Lower lobe of right lung (tissue), 2 donors: ENCODE measurements at regions not wholly inside any gene's neighbourhood (a gene's known extent, or its start where the extent isn't known, plus 50 kb on each side); places are given as distances from the start of the nearest gene placed in this dataset.

Experiments
- ATAC-seq, 2 donors: fragments of 200-7000 bp; cut with Tn5 transposase; one replicate each; pipeline ENCODE4 v1.9.1; 2020 to 2022; ENCODE audit warnings: mild to moderate bottlenecking in 2 of 2, moderate library complexity in 2 of 2
- DNase-seq: peaks from one replicate; pipeline ENCODE4 v3.0.0-alpha.2; 2020
- H3K27ac ChIP-seq: fragments of 200-600 bp; one replicate; pipeline ENCODE4 v1.8.0; 2022
- H3K27me3 ChIP-seq: fragments of 200-600 bp; one replicate; pipeline ENCODE4 v1.8.0; 2022; ENCODE audit warnings: low read depth
- H3K36me3 ChIP-seq: fragments of 200-600 bp; one replicate; pipeline ENCODE4 v1.8.0; 2022; ENCODE audit warnings: mild to moderate bottlenecking
- H3K4me1 ChIP-seq: fragments of 200-600 bp; one replicate; pipeline ENCODE4 v1.8.0; 2022
- H3K4me3 ChIP-seq: fragments of 200-600 bp; one replicate; pipeline ENCODE4 v1.8.0; 2022; ENCODE audit warnings: mild to moderate bottlenecking
- H3K9me3 ChIP-seq: fragments of 200-600 bp; one replicate; pipeline ENCODE4 v1.8.0; 2022
- intact Hi-C: fragments of 100-400 bp; cut with DNase I; formaldehyde crosslinking; loops from one replicate; pipeline ENCODE4 v1.11.0; 2022
- TF ChIP-seq, protein P1 (sequence below): fragments of 200-600 bp; IDR thresholded peaks from one replicate; pipeline ENCODE4 v1.8.0; 2022; ENCODE audit warnings: antibody characterized with exemption, mild to moderate bottlenecking
- donor health status: DM: no; HTN: yes; CAD: no; lungs with severe emphysema.

DNA sequence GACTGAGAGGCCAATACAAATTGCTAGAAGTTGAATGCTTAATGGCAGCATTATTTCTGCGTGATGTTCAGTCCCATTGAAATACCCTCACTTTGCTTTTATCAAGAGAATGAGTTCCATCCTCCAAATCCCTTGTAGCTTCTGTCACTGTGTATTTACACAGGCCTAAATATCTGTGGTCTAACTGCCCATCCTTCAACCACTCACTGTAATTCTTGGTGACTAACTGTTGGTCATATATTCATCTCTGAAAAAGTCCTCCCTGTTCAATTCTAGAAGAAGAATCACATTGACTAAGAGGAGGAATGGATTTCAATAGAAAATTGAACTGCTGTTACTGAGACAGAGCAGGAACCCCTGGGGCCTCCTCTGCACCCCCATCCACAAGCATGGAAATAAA lies 74.2 kb upstream of the L3MBTL4 start:
- no peak overlapping the region for H3K27ac ChIP-seq
- H3K36me3 ChIP-seq = no peaks in the 10 kb centered on the region
- TF ChIP-seq, protein P1, sequence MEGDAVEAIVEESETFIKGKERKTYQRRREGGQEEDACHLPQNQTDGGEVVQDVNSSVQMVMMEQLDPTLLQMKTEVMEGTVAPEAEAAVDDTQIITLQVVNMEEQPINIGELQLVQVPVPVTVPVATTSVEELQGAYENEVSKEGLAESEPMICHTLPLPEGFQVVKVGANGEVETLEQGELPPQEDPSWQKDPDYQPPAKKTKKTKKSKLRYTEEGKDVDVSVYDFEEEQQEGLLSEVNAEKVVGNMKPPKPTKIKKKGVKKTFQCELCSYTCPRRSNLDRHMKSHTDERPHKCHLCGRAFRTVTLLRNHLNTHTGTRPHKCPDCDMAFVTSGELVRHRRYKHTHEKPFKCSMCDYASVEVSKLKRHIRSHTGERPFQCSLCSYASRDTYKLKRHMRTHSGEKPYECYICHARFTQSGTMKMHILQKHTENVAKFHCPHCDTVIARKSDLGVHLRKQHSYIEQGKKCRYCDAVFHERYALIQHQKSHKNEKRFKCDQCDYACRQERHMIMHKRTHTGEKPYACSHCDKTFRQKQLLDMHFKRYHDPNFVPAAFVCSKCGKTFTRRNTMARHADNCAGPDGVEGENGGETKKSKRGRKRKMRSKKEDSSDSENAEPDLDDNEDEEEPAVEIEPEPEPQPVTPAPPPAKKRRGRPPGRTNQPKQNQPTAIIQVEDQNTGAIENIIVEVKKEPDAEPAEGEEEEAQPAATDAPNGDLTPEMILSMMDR = no peak
- intact Hi-C loops = no loop called here
- no peaks in the 10 kb centered on the region for H3K27me3 ChIP-seq
- H3K9me3 ChIP-seq = no peaks in the 10 kb centered on the region
- no peaks in the 10 kb centered on the region for H3K4me1 ChIP-seq
- DNase-seq = no peak
- no peak for ATAC-seq
- no peak overlapping the region for H3K4me3 ChIP-seq

DNA sequence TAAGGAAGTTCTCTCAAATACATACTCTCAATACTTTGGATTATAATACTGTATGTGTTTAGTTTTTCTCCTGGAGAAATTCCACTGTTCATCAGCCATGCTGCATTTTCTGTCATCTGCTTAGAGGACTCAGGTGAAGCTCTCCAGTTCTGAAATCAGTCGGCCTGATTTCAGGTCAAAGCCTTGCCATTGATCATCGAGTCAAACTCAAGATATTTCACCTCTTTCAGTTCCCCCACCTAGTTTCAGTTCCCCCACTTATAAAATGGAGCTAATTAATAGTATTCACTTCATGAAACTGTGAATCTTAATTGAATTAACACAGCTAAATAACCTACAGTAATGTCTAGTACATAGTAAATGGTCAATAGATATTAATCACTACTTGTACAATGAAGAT lies 75.3 kb upstream of the L3MBTL4 start:
- TF ChIP-seq, protein P1 = no peak
- ATAC-seq (no peak), DNase-seq (no peak)
- intact Hi-C loops = no loop called here
- no peaks in the 10 kb centered on the region for H3K36me3 ChIP-seq
- H3K27ac ChIP-seq = no peak overlapping the region
- H3K27me3 ChIP-seq = no peaks in the 10 kb centered on the region
- no peaks in the 10 kb centered on the region for H3K9me3 ChIP-seq
- no peaks in the 10 kb centered on the region for H3K4me1 ChIP-seq
- no peak overlapping the region for H3K4me3 ChIP-seq

DNA sequence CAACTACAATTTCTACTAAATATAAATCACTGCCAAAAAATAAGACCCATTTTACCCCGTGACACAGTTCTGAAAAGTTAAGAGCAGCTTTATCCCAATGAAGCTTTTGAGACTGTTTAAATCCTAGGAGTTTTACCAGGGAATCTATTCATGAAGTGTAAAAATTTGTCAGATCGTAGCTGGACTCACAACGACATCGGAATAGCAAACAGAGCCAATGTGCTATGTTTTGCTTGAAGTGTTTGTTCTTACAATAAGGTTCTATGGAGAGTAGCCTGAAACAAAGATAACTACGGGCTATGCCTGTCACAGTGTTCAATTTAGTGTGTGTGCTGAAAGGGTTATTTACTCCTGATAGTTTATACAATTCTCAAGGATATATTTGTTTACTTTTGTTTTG lies 78.5 kb upstream of the L3MBTL4 start:
- intact Hi-C loops = no loop called here
- Histone ChIP-seq H3K27ac (no peak overlapping the region), H3K27me3 (no peaks in the 10 kb centered on the region), H3K36me3 (no peaks in the 10 kb centered on the region), H3K9me3 (no peaks in the 10 kb centered on the region), H3K4me1 (no peaks in the 10 kb centered on the region), H3K4me3 (no peak overlapping the region)
- ATAC-seq (no peak), DNase-seq (no peak)
- TF ChIP-seq, protein P1 = no peak

DNA sequence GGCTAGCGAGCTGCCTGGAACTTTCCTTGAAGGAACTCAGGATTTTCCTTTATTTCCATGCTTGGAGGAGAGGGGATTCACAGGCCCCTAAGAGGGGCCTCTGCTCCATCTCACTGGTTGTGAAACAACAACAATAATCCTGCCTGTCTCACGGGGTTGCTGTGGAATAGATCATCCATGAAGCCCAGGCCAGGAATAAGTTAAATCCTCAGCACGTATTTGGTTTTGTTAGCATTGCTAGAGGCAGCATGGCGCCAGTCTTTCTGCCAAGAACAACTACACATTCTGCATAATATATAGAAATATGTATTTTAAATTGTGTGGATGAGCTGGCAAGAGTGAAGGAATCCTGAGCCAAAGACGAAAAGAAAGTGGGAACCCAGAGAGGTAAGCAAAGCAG lies 80.8 kb upstream of the L3MBTL4 start:
- Histone ChIP-seq H3K4me3 (no peak overlapping the region), H3K4me1 (no peaks in the 10 kb centered on the region), H3K9me3 (no peaks in the 10 kb centered on the region), H3K27me3 (no peaks in the 10 kb centered on the region), H3K36me3 (no peaks in the 10 kb centered on the region), H3K27ac (no peak overlapping the region)
- TF ChIP-seq, protein P1 = no peak
- DNase-seq (no peak), ATAC-seq (no peak)
- intact Hi-C loops = no loop called here

DNA sequence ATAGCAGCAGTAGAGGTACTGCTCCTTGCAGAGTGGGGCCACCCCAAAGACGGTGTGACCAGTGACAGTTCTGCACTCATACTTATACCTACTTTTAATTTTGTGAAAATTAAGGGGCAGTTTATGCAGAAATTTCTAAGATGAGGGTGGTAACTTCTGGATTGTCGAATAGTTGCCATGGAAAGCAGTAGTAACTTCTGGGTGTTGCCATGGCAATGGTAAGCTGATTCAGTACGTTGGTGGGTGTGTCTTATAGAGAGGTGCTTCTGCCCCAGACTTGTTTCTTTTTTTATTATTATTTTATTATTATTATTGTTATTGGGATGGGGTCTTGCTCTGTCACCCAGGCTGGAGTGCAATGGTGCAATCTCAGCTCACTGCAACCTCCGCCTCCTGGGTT lies 82.8 kb upstream of the L3MBTL4 start:
- intact Hi-C loops = no loop called here
- no peaks in the 10 kb centered on the region for H3K36me3 ChIP-seq
- no peak for DNase-seq
- no peak overlapping the region for H3K4me3 ChIP-seq
- H3K27ac ChIP-seq = no peak overlapping the region
- no peak for ATAC-seq
- no peaks in the 10 kb centered on the region for H3K9me3 ChIP-seq
- TF ChIP-seq, protein P1 = no peak
- H3K27me3 ChIP-seq = no peaks in the 10 kb centered on the region
- H3K4me1 ChIP-seq = no peaks in the 10 kb centered on the region

DNA sequence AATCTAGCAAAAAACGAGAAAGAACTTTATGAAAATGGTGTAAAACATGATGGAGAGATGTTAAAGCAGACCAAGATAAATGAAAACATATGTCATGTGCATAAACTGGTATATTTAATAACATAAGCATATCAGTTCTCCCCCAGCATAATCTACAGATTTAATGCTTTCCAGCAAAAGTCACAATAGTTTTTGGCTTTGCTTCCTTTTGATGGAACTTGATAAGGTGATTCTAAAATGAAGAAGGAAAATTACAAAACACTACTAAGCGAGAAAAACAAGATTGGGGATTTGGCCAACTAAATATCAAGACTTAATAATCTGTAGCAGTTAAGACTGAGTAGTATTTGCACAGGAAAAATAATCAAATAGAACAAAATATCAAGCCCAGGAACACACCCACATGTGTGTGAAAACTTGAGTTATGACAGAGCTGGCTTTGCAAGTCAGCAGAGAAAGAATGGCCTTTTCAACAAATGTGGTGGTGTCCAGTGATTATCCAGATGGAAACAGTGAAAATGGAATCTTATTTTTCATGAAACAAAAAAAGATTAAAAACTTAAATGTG lies 83.7 kb upstream of the L3MBTL4 start:
- Histone ChIP-seq H3K9me3 (no peaks in the 10 kb centered on the region), H3K4me1 (no peaks in the 10 kb centered on the region), H3K4me3 (no peak overlapping the region), H3K27ac (no peak overlapping the region), H3K27me3 (no peaks in the 10 kb centered on the region), H3K36me3 (no peaks in the 10 kb centered on the region)
- DNase-seq (no peak), ATAC-seq (no peak)
- intact Hi-C loops = no loop called here
- TF ChIP-seq, protein P1 = no peak
